ENCODE measurements at regions not wholly inside any gene's neighbourhood (a gene's known extent, or its start where the extent isn't known, plus 50 kb on each side); places are given as distances from the start of the nearest gene placed in this dataset.

- TF ChIP-seq CTCF (IDR thresholded peaks at IDR 0.05; ENCODE audit: insufficient read depth, low read length), result no peak
- DNase-seq (ENCODE audit: low read depth), result no peak
- no peak overlapping the region for H3K4me3 ChIP-seq (ENCODE audit: low read depth, low read length)
These were observed 522.9 kb downstream of the TMEM182 start for GRCh38 chr2:103284750-103285149.

GRCh38 chr2:103285354-103285753 is 523.5 kb downstream of the TMEM182 start:
- no peak for TF ChIP-seq CTCF (IDR thresholded peaks at IDR 0.05; ENCODE audit: insufficient read depth, low read length)
- no peak overlapping the region for H3K4me3 ChIP-seq (ENCODE audit: low read depth, low read length)
- DNase-seq (ENCODE audit: low read depth), result no peak

- no peak for DNase-seq (ENCODE audit: low read depth)
- no peak overlapping the region for H3K4me3 ChIP-seq (ENCODE audit: low read depth, low read length)
- no peak for TF ChIP-seq CTCF (IDR thresholded peaks at IDR 0.05; ENCODE audit: insufficient read depth, low read length)
These were observed 525.9 kb downstream of the TMEM182 start for GRCh38 chr2:103287746-103288145.

- DNase-seq (ENCODE audit: low read depth), result no peak
- H3K4me3 ChIP-seq (ENCODE audit: low read depth, low read length), result no peak overlapping the region
- no peak for TF ChIP-seq CTCF (IDR thresholded peaks at IDR 0.05; ENCODE audit: insufficient read depth, low read length)
These were observed 526.9 kb downstream of the TMEM182 start for GRCh38 chr2:103288696-103289095.

GRCh38 chr2:103289105-103289725 is 527.4 kb downstream of the TMEM182 start:
- no peak for DNase-seq (ENCODE audit: low read depth)
- H3K4me3 ChIP-seq (ENCODE audit: low read depth, low read length), result no peak overlapping the region
- TF ChIP-seq CTCF (IDR thresholded peaks at IDR 0.05; ENCODE audit: insufficient read depth, low read length), result no peak

GRCh38 chr2:103292573-103292972 is 530.7 kb downstream of the TMEM182 start:
- DNase-seq (ENCODE audit: low read depth), result no peak
- no peak for TF ChIP-seq CTCF (IDR thresholded peaks at IDR 0.05; ENCODE audit: insufficient read depth, low read length)
- no peak overlapping the region for H3K4me3 ChIP-seq (ENCODE audit: low read depth, low read length)

All from fibroblast of the aortic adventitia (primary cell).